ENCODE measurements at regions not wholly inside any gene's neighbourhood (a gene's known extent, or its start where the extent isn't known, plus 50 kb on each side); places are given as distances from the start of the nearest gene placed in this dataset.

DNA sequence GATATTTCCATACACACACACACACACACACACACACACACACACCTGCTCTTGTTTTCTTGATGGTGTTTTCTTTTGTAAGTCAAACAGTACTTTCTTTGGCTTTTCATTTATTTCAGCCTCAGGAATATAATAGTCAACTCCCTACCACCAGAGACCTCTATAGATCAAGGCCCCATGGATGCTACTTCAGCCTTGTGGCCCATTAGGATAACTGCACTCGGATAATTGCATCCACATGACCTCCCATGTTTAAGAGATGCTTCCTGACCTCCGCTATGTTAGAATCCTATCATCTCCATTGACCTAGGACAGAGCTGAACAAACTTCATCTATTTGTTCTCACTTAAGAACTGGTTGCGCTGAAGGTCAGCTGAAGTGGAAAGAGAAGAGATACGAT lies 1094.0 kb upstream of the B3GALT2 start:
- Mint-ChIP-seq H3K9me3 (no peaks in the 10 kb centered on the region), H3K27me3 (ENCODE audit: low read depth) (no peaks in the 10 kb centered on the region), H3K36me3 (ENCODE audit: low read depth) (peaks cover 3% of the 10 kb centered on the region), H3K4me1 (peaks cover 6% of the 10 kb centered on the region), H3K4me3 (no peak overlapping the region), H3K27ac (no peak overlapping the region)
- TF ChIP-seq, protein P1, sequence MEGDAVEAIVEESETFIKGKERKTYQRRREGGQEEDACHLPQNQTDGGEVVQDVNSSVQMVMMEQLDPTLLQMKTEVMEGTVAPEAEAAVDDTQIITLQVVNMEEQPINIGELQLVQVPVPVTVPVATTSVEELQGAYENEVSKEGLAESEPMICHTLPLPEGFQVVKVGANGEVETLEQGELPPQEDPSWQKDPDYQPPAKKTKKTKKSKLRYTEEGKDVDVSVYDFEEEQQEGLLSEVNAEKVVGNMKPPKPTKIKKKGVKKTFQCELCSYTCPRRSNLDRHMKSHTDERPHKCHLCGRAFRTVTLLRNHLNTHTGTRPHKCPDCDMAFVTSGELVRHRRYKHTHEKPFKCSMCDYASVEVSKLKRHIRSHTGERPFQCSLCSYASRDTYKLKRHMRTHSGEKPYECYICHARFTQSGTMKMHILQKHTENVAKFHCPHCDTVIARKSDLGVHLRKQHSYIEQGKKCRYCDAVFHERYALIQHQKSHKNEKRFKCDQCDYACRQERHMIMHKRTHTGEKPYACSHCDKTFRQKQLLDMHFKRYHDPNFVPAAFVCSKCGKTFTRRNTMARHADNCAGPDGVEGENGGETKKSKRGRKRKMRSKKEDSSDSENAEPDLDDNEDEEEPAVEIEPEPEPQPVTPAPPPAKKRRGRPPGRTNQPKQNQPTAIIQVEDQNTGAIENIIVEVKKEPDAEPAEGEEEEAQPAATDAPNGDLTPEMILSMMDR (IDR thresholded peaks at IDR 0.05; ENCODE audit: unreplicated experiment in 3 of 3), result no peak

- H3K36me3 Mint-ChIP-seq (ENCODE audit: low read depth), result peaks cover 3% of the 10 kb centered on the region
- peaks cover 6% of the 10 kb centered on the region for H3K4me1 Mint-ChIP-seq
- TF ChIP-seq, protein P1 (IDR thresholded peaks at IDR 0.05; ENCODE audit: unreplicated experiment in 3 of 3), result no peak
- no peaks in the 10 kb centered on the region for H3K9me3 Mint-ChIP-seq
- no peaks in the 10 kb centered on the region for H3K27me3 Mint-ChIP-seq (ENCODE audit: low read depth)
- no peak overlapping the region for H3K27ac Mint-ChIP-seq
- H3K4me3 Mint-ChIP-seq, result no peak overlapping the region
These were observed 1093.6 kb upstream of the B3GALT2 start for GRCh38 chr1:194279975-194280374.

- H3K36me3 Mint-ChIP-seq (ENCODE audit: low read depth), result no peaks in the 10 kb centered on the region
- no peak overlapping the region for H3K4me3 Mint-ChIP-seq
- TF ChIP-seq, protein P1 (IDR thresholded peaks at IDR 0.05; ENCODE audit: unreplicated experiment in 3 of 3), result no peak
- H3K27ac Mint-ChIP-seq, result no peak overlapping the region
- H3K4me1 Mint-ChIP-seq, result peaks cover 6% of the 10 kb centered on the region
- peaks cover 5% of the 10 kb centered on the region for H3K9me3 Mint-ChIP-seq
- H3K27me3 Mint-ChIP-seq (ENCODE audit: low read depth), result no peaks in the 10 kb centered on the region
These were observed 1091.5 kb upstream of the B3GALT2 start for GRCh38 chr1:194277927-194278326.

DNA sequence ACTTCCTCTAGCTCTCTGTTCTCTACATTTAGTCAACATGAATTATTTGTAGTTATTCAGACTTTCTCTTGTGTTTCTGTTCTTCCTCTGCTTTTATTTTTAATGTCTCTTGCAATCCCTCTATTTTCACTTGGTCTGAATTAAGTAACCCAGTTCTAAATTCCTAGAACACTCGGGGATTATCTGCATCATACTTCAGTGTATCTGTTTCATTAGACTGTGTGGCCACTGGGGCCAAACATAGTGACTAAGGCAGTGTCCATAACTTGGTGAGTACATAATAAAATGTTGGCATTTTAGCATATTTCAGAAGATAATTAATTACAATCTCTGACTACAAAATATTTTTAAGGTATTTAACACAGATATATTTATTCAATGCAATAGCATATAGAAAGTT lies 1087.2 kb upstream of the B3GALT2 start:
- Mint-ChIP-seq H3K27me3 (ENCODE audit: low read depth) (no peaks in the 10 kb centered on the region), H3K27ac (no peak overlapping the region), H3K4me1 (no peaks in the 10 kb centered on the region), H3K36me3 (ENCODE audit: low read depth) (no peaks in the 10 kb centered on the region), H3K4me3 (no peak overlapping the region), H3K9me3 (peaks cover 8% of the 10 kb centered on the region)
- TF ChIP-seq, protein P1 (IDR thresholded peaks at IDR 0.05; ENCODE audit: unreplicated experiment in 3 of 3), result no peak

DNA sequence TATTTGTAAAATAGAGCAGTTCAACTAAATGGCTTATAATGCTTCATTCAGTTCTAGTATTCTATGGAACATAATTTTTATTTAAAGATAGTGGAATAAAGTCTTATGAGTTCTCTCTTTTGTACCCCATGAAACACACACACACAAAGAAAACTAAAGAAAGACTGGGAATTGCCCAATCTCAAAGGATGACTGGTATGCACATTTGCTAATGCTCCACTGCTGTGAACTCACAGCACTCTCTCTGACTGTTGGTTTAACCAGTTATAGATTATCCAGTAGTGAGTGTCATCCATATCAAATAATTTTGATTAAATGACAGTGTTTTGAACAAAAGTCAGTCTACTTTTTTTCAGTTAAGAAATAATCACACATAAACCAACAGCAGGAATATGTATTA lies 1082.4 kb upstream of the B3GALT2 start:
- H3K27me3 Mint-ChIP-seq (ENCODE audit: low read depth), result no peaks in the 10 kb centered on the region
- no peak overlapping the region for H3K27ac Mint-ChIP-seq

DNA sequence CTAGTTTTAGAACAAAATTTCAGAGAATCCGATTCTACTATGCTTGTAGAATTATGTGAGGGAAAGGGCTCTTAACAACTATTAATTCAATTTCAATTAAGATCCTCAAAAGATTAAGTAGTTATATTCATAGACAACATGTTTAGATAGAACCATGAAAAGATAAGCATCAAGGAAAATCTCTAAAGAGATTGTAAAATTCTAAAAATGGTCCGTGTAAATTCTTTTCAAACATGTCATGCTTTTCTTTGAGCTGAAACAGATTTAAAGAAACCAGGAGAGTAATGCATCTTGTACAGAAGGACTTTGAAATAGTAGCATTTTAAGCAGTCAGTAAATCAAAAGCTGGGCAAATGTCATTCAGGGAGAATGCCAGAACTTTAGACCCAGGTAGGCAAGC lies 1080.6 kb upstream of the B3GALT2 start:
- TF ChIP-seq, protein P1 (IDR thresholded peaks at IDR 0.05; ENCODE audit: unreplicated experiment in 3 of 3), result no peak
- H3K27me3 Mint-ChIP-seq (ENCODE audit: low read depth), result no peaks in the 10 kb centered on the region
- no peak overlapping the region for H3K4me3 Mint-ChIP-seq
- H3K27ac Mint-ChIP-seq, result no peak overlapping the region
- H3K9me3 Mint-ChIP-seq, result peaks cover 11% of the 10 kb centered on the region
- H3K36me3 Mint-ChIP-seq (ENCODE audit: low read depth), result no peaks in the 10 kb centered on the region
- no peaks in the 10 kb centered on the region for H3K4me1 Mint-ChIP-seq

More for the DNA sequence above, 1082.4 kb upstream of the B3GALT2 start:
- TF ChIP-seq, protein P1 (IDR thresholded peaks at IDR 0.05; ENCODE audit: unreplicated experiment in 3 of 3), result no peak
- peaks cover 10% of the 10 kb centered on the region for H3K9me3 Mint-ChIP-seq
- no peak overlapping the region for H3K4me3 Mint-ChIP-seq
- no peaks in the 10 kb centered on the region for H3K36me3 Mint-ChIP-seq (ENCODE audit: low read depth)
- no peaks in the 10 kb centered on the region for H3K4me1 Mint-ChIP-seq
